Endothelial cell of umbilical vein (primary cell): ENCODE measurements at regions not wholly inside any gene's neighbourhood (a gene's known extent, or its start where the extent isn't known, plus 50 kb on each side); places are given as distances from the start of the nearest gene placed in this dataset.

Experiments used
- BruUV-seq: library from RNA; stranded (reverse); fragments of 400-500 nt; replicated peaks from 2 replicates; lab custom pipeline; 2021; lab: Mats Ljungman, UMichigan
- CTCF ChIA-PET: fragments of 300-600, 350-600 bp; sonication (Branson Sonifier 250); formaldehyde crosslinking; loops from one replicate; lab custom pipeline; 2021; ENCODE audit warnings: antibody characterized with exemption, inconsistent platforms; lab: Charles Lee
- POLR2A ChIA-PET: fragments of 300-600, 350-600 bp; sonication (Branson Sonifier 250); formaldehyde crosslinking; loops from one replicate; lab custom pipeline; 2021; ENCODE audit warnings: antibody characterized with exemption, inconsistent platforms; lab: Charles Lee
- DNase-seq: peaks from one replicate; pipeline ENCODE4 v3.0.0-alpha.2; 2011; ENCODE audit warnings: low read depth, low spot score
- FAIRE-seq: peaks from 2 replicates; lab custom pipeline; 2011; peaks lifted over from hg19 to GRCh38; lab: Jason Lieb, UNC
- H2AFZ ChIP-seq: 2 replicates; pipeline ENCODE4 v1.6.0; 2012; ENCODE audit warnings: low read depth, low read length, control low read depth, inconsistent platforms
- H3K27ac ChIP-seq: 2 replicates; pipeline ENCODE4 v1.5.1; 2011; ENCODE audit warnings: low read depth, mild to moderate bottlenecking, control low read depth, low read length, moderate library complexity; ENCODE audit not compliant: insufficient read depth
- H3K27me3 ChIP-seq, 2 experiments: 2 replicates each; pipeline versions ENCODE4 v1.6.0 to v1.6.1; 2011; ENCODE audit warnings: low read length in 2 of 2, mixed read lengths in 1 of 2; ENCODE audit not compliant: control insufficient read depth in 2 of 2, insufficient read depth in 2 of 2
- H3K36me3 ChIP-seq, 2 experiments: 2 replicates in 1 of 2; 3 replicates in 1 of 2; pipeline ENCODE4 v1.5.1; 2011; ENCODE audit warnings: low read length in 2 of 2, mild to moderate bottlenecking in 1 of 2, moderate library complexity in 1 of 2; ENCODE audit not compliant: control insufficient read depth in 2 of 2, insufficient read depth in 2 of 2; ENCODE audit errors: extremely low read depth in 1 of 2
- H3K4me1 ChIP-seq: 3 replicates; pipeline ENCODE4 v1.5.1; 2011; ENCODE audit warnings: mild to moderate bottlenecking, low read length; ENCODE audit not compliant: control insufficient read depth, insufficient read depth; ENCODE audit errors: extremely low read depth
- H3K4me2 ChIP-seq: 2 replicates; pipeline ENCODE4 v1.6.1; 2011; ENCODE audit warnings: low read length, control low read depth, mixed read lengths; ENCODE audit not compliant: insufficient read depth
- H3K4me3 ChIP-seq, 3 experiments: fragments of 200-600 bp in 1 of 3; sonication (generic), shearing (Covaris generic) in 1 of 3; replicated peaks in 1 of 3; 2 replicates each; pipeline ENCODE4 v1.5.1; 2011 to 2016; ENCODE audit warnings: control low read depth in 3 of 3, low read length in 3 of 3, mild to moderate bottlenecking in 2 of 3, inconsistent platforms in 1 of 3, low read depth in 1 of 3, moderate library complexity in 1 of 3; ENCODE audit not compliant: insufficient read depth in 1 of 3
- H3K79me2 ChIP-seq: 2 replicates; pipeline ENCODE4 v1.6.0; 2012; ENCODE audit warnings: low read length, inconsistent platforms; ENCODE audit not compliant: control insufficient read depth, insufficient read depth
- H3K9ac ChIP-seq: replicated peaks from 2 replicates; pipeline ENCODE3; 2011; ENCODE audit warnings: low read length, control low read depth; ENCODE audit not compliant: insufficient read depth; ENCODE audit errors: extremely low read depth
- H3K9me1 ChIP-seq: replicated peaks from 3 replicates; pipeline ENCODE4 v1.6.0; 2011; ENCODE audit warnings: mild to moderate bottlenecking, low read length; ENCODE audit not compliant: control insufficient read depth, insufficient read depth; ENCODE audit errors: extremely low read depth
- H3K9me3 ChIP-seq: replicated peaks from 2 replicates; pipeline ENCODE4 v1.5.1; 2012; ENCODE audit warnings: low read length, inconsistent platforms; ENCODE audit not compliant: control insufficient read depth, insufficient read depth
- H4K20me1 ChIP-seq: replicated peaks from 2 replicates; pipeline ENCODE3; 2011; ENCODE audit warnings: mild to moderate bottlenecking, low read length; ENCODE audit not compliant: control insufficient read depth, insufficient read depth; ENCODE audit errors: extremely low read depth
- CTCF ChIP-seq, 2 donors: IDR thresholded peaks; 1 replicate in 1 of 2; 2 replicates in 1 of 2; pipeline ENCODE4 v1.5.1; 2011; ENCODE audit warnings: low read length in 2 of 2, mild to moderate bottlenecking in 2 of 2, moderate library complexity in 2 of 2, control low read depth in 1 of 2, inconsistent platforms in 1 of 2, low read depth in 1 of 2; ENCODE audit not compliant: insufficient read depth in 1 of 2; ENCODE audit errors: extremely low read depth in 1 of 2
- EZH2 ChIP-seq: IDR thresholded peaks from 2 replicates; pipeline ENCODE4 v1.6.1; 2012; ENCODE audit warnings: borderline replicate concordance, low read depth, mild to moderate bottlenecking, moderate library complexity, low read length, inconsistent platforms; ENCODE audit not compliant: severe bottlenecking
- GATA2 ChIP-seq: IDR thresholded peaks from 2 replicates; pipeline ENCODE4 v1.7.0; 2011; ENCODE audit warnings: low read depth, mild to moderate bottlenecking, moderate library complexity, mixed read lengths, low read length; ENCODE audit not compliant: insufficient read length, insufficient read depth
- MAX ChIP-seq: IDR thresholded peaks from 2 replicates; pipeline ENCODE4 v1.6.1; 2011; ENCODE audit not compliant: insufficient read depth, insufficient read length
- MYC ChIP-seq: IDR thresholded peaks from one replicate; pipeline ENCODE4 v1.6.1; 2011; ENCODE audit warnings: mild to moderate bottlenecking, low read depth, low read length
- POLR2A ChIP-seq: IDR thresholded peaks from 2 replicates; pipeline ENCODE4 v1.6.1; 2012; ENCODE audit warnings: low read depth, mild to moderate bottlenecking, control low read depth, low read length
- dilution Hi-C: fragments of 300-500 bp; cut with MboI; formaldehyde crosslinking; loops from one replicate; pipeline ENCODE4 v1.15.0; 2019; ENCODE audit warnings: low sequenced_read_pairs; ENCODE audit not compliant: extremely low pct_ligation_motif_present
- intact Hi-C: fragments of 100-400 bp; cut with micrococcal nuclease; formaldehyde crosslinking; loops from one replicate; pipeline ENCODE4 v1.10.0; 2022

- CTCF ChIA-PET, result no interaction called here
- H3K9ac ChIP-seq, result no peak overlapping the region
- no peaks in the 10 kb centered on the region for H4K20me1 ChIP-seq
- H3K27ac ChIP-seq, result no peak overlapping the region
- intact Hi-C loops (no loop called here), dilution Hi-C loops (no loop called here)
- H3K4me1 ChIP-seq, result no peaks in the 10 kb centered on the region
- H3K9me3 ChIP-seq, result no peaks in the 10 kb centered on the region
- H3K36me3 ChIP-seq, result no peaks in the 10 kb centered on the region
- H3K4me2 ChIP-seq, result no peak overlapping the region
- H2AFZ ChIP-seq, result no peak overlapping the region
- H3K9me1 ChIP-seq, result no peaks in the 10 kb centered on the region
- no TSS peak for BruUV-seq
- POLR2A ChIA-PET, result no interaction called here
- no peak overlapping the region for H3K4me3 ChIP-seq
- no peaks in the 10 kb centered on the region for H3K27me3 ChIP-seq
- no peak for TF ChIP-seq MYC
- TF ChIP-seq GATA2, result no peak
- no peak for TF ChIP-seq EZH2
- no peak for TF ChIP-seq CTCF (IDR thresholded peaks at IDR 0.05; ENCODE audit: extremely low read depth in 1 of 2, insufficient read depth in 1 of 2, low read depth in 1 of 2, low read length in 2 of 2)
- H3K79me2 ChIP-seq, result no peaks in the 10 kb centered on the region
- DNase-seq (no peak), FAIRE-seq (no peak)
These were observed 326.8 kb upstream of the FRG2C start for GRCh38 chr3:75337226-75337900.

- no TSS peak for BruUV-seq
- no peak overlapping the region for H3K4me3 ChIP-seq
- POLR2A ChIA-PET, result no interaction called here
- dilution Hi-C loops (no loop called here), intact Hi-C loops (no loop called here)
- no peak overlapping the region for H2AFZ ChIP-seq
- H3K9me1 ChIP-seq, result no peaks in the 10 kb centered on the region
- H3K36me3 ChIP-seq, result no peaks in the 10 kb centered on the region
- H3K27me3 ChIP-seq, result no peaks in the 10 kb centered on the region
- no peak overlapping the region for H3K9ac ChIP-seq
- no peak for FAIRE-seq
- no peak for DNase-seq
- H3K4me1 ChIP-seq, result no peaks in the 10 kb centered on the region
- H3K27ac ChIP-seq, result no peak overlapping the region
- no peaks in the 10 kb centered on the region for H3K9me3 ChIP-seq
- no peak for TF ChIP-seq POLR2A
- no peak for TF ChIP-seq MAX
- H4K20me1 ChIP-seq, result no peaks in the 10 kb centered on the region
- no peak overlapping the region for H3K4me2 ChIP-seq
- CTCF ChIA-PET, result no interaction called here
- H3K79me2 ChIP-seq, result no peaks in the 10 kb centered on the region
These were observed 325.8 kb upstream of the FRG2C start for GRCh38 chr3:75338342-75338741.
